ENCODE measurements at regions not wholly inside any gene's neighbourhood (a gene's known extent, or its start where the extent isn't known, plus 50 kb on each side); places are given as distances from the start of the nearest gene placed in this dataset.

- TF ChIP-seq CTCF (IDR thresholded peaks at IDR 0.05) (no peak), POLR2AphosphoS5 (IDR thresholded peaks at IDR 0.05) (no peak)
These were observed 178.3 kb downstream of the SUCNR1 start for GRCh38 chr3:152051501-152052404.

Measured in gastroesophageal sphincter (tissue), 3 donors.